Endothelial cell of umbilical vein (primary cell): ENCODE measurements at regions not wholly inside any gene's neighbourhood (a gene's known extent, or its start where the extent isn't known, plus 50 kb on each side); places are given as distances from the start of the nearest gene placed in this dataset.

Source experiments
- CTCF ChIP-seq, 2 donors: IDR thresholded peaks; 1 replicate in 1 of 2; 2 replicates in 1 of 2; pipeline ENCODE4 v1.5.1; 2011; ENCODE audit warnings: low read length in 2 of 2, mild to moderate bottlenecking in 2 of 2, moderate library complexity in 2 of 2, control low read depth in 1 of 2, inconsistent platforms in 1 of 2, low read depth in 1 of 2; ENCODE audit not compliant: insufficient read depth in 1 of 2; ENCODE audit errors: extremely low read depth in 1 of 2
- EZH2 ChIP-seq: IDR thresholded peaks from 2 replicates; pipeline ENCODE4 v1.6.1; 2012; ENCODE audit warnings: borderline replicate concordance, low read depth, mild to moderate bottlenecking, moderate library complexity, low read length, inconsistent platforms; ENCODE audit not compliant: severe bottlenecking
- GATA2 ChIP-seq: IDR thresholded peaks from 2 replicates; pipeline ENCODE4 v1.7.0; 2011; ENCODE audit warnings: low read depth, mild to moderate bottlenecking, moderate library complexity, mixed read lengths, low read length; ENCODE audit not compliant: insufficient read length, insufficient read depth
- JUN ChIP-seq: IDR thresholded peaks from 2 replicates; pipeline ENCODE4 v1.6.1; 2011; ENCODE audit warnings: borderline replicate concordance, low read depth; ENCODE audit not compliant: insufficient read length, insufficient read depth
- MAX ChIP-seq: IDR thresholded peaks from 2 replicates; pipeline ENCODE4 v1.6.1; 2011; ENCODE audit not compliant: insufficient read depth, insufficient read length
- MYC ChIP-seq: IDR thresholded peaks from one replicate; pipeline ENCODE4 v1.6.1; 2011; ENCODE audit warnings: mild to moderate bottlenecking, low read depth, low read length
- POLR2A ChIP-seq: IDR thresholded peaks from 2 replicates; pipeline ENCODE4 v1.6.1; 2012; ENCODE audit warnings: low read depth, mild to moderate bottlenecking, control low read depth, low read length
- POLR2AphosphoS5 ChIP-seq: IDR thresholded peaks from 2 replicates; pipeline ENCODE4 v1.6.1; 2012; ENCODE audit warnings: low read depth, mild to moderate bottlenecking, control low read depth, low read length, moderate library complexity; ENCODE audit not compliant: insufficient read depth

- TF ChIP-seq CTCF (IDR thresholded peaks at IDR 0.05; ENCODE audit: extremely low read depth in 1 of 2, insufficient read depth in 1 of 2, low read depth in 1 of 2, low read length in 2 of 2): no peak
- TF ChIP-seq MYC: no peak
- TF ChIP-seq POLR2AphosphoS5: no peak
- no peak for TF ChIP-seq MAX
- no peak for TF ChIP-seq GATA2
- no peak for TF ChIP-seq POLR2A
- no peak for TF ChIP-seq JUN
- no peak for TF ChIP-seq EZH2
Observed at GRCh38 chr16:85246973-85247372, 134.7 kb upstream of the CIBAR2 start.
